HCT116 (cell line): ENCODE measurements at regions not wholly inside any gene's neighbourhood (a gene's known extent, or its start where the extent isn't known, plus 50 kb on each side); places are given as distances from the start of the nearest gene placed in this dataset.

Source experiments
- POLR2A ChIP-seq: IDR thresholded peaks from 2 replicates; pipeline ENCODE4 v1.7.0; 2011; ENCODE audit warnings: borderline replicate concordance; ENCODE audit not compliant: insufficient read depth, insufficient read length; ENCODE audit errors: extremely low read depth
- TF ChIP-seq, protein P1 (sequence below): IDR thresholded peaks from 2 replicates; pipeline ENCODE4 v1.6.1; 2011; ENCODE audit warnings: mild to moderate bottlenecking, low read length, moderate library complexity; ENCODE audit not compliant: insufficient replicate concordance; ENCODE audit errors: extremely low read depth

DNA sequence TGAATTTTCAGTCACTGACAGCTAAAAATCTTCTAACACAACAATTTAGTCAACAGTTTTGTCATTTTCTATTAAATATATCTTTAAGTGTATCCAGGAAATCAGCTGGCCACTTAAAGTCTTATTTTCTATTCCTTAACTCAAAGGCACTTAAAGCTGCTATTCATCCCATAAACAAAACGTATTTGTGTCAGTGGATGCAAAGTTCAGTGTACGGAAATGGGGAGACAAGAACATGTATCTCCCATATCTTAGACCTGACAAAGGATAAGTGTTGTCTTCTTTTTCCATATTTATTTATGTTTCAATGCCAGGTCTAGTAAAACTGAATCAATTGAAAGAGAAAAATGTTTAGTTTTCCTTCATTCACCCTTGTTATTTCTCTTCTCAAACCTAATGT lies 409.8 kb upstream of the KLHL1 start:
- no peak for TF ChIP-seq POLR2A
- TF ChIP-seq, protein P1, sequence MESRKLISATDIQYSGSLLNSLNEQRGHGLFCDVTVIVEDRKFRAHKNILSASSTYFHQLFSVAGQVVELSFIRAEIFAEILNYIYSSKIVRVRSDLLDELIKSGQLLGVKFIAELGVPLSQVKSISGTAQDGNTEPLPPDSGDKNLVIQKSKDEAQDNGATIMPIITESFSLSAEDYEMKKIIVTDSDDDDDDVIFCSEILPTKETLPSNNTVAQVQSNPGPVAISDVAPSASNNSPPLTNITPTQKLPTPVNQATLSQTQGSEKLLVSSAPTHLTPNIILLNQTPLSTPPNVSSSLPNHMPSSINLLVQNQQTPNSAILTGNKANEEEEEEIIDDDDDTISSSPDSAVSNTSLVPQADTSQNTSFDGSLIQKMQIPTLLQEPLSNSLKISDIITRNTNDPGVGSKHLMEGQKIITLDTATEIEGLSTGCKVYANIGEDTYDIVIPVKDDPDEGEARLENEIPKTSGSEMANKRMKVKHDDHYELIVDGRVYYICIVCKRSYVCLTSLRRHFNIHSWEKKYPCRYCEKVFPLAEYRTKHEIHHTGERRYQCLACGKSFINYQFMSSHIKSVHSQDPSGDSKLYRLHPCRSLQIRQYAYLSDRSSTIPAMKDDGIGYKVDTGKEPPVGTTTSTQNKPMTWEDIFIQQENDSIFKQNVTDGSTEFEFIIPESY, result no peak
